K562 (cell line): ENCODE measurements at regions not wholly inside any gene's neighbourhood (a gene's known extent, or its start where the extent isn't known, plus 50 kb on each side); places are given as distances from the start of the nearest gene placed in this dataset.

Experiments used
- ATAC-seq: fragments of 200-7000 bp; cut with Tn5 transposase; 3 replicates; pipeline ENCODE4 v1.9.1; 2020; ENCODE audit warnings: moderate library complexity
- BruUV-seq: library from RNA; stranded (reverse); fragments of 400-500 nt; replicated peaks from 2 replicates; lab custom pipeline; 2021; lab: Mats Ljungman, UMichigan
- CTCF ChIA-PET: fragments of 300-600 bp; formaldehyde crosslinking; extraction: SDS; loops from one replicate; lab custom pipeline; 2021; ENCODE audit warnings: low intra/inter-chr PET ratio; lab: Yijun Ruan, JAX
- POLR2A ChIA-PET: fragments of 300-600, 350-650 bp; sonication (Branson Sonifier 250); formaldehyde crosslinking; extraction: SDS; loops from one replicate; lab custom pipeline; 2021; ENCODE audit warnings: antibody characterized with exemption, inconsistent platforms; lab: Yijun Ruan, JAX
- DNase-seq, 4 experiments: peaks; one replicate each; pipeline versions ENCODE4 v3.0.0 to v3.0.0-alpha.2; 2011 to 2018; ENCODE audit warnings: low spot score in 3 of 4, mixed read lengths in 3 of 4; ENCODE audit errors: extremely low read depth in 1 of 4
- FAIRE-seq: peaks from 2 replicates; lab custom pipeline; 2011; peaks lifted over from hg19 to GRCh38; lab: Jason Lieb, UNC
- H2AFZ ChIP-seq: 2 replicates; pipeline ENCODE4 v1.6.0; 2011; ENCODE audit warnings: low read depth, low read length, control low read depth, inconsistent platforms
- H3K27ac ChIP-seq: fragments of 200-600 bp; 3 replicates; pipeline ENCODE4 v1.8.0; 2011; ENCODE audit warnings: low read depth, mild to moderate bottlenecking, control low read depth, inconsistent platforms, low read length, moderate library complexity, mixed read lengths; ENCODE audit errors: extremely low read depth
- H3K27me3 ChIP-seq, 2 experiments: fragments of 300-600 bp in 1 of 2; 2 replicates in 1 of 2; 3 replicates in 1 of 2; pipeline versions ENCODE4 v1.6.0 to v1.8.0; 2011; ENCODE audit warnings: inconsistent platforms in 2 of 2, low read length in 2 of 2, mild to moderate bottlenecking in 1 of 2, mixed read lengths in 1 of 2, moderate library complexity in 1 of 2; ENCODE audit not compliant: control insufficient read depth in 2 of 2, insufficient read depth in 2 of 2
- H3K36me3 ChIP-seq: fragments of 300-600 bp; 3 replicates; pipeline ENCODE4 v1.8.0; 2011; ENCODE audit warnings: mild to moderate bottlenecking, low read length, inconsistent platforms; ENCODE audit not compliant: control insufficient read depth, insufficient read depth
- H3K4me1 ChIP-seq, 2 experiments: fragments of 200-600 bp in 1 of 2; replicated peaks in 1 of 2; 2 replicates in 1 of 2; 3 replicates in 1 of 2; pipeline versions ENCODE4 v1.5.1 to v1.8.0; 2011; ENCODE audit warnings: inconsistent platforms in 2 of 2, low read length in 2 of 2, mild to moderate bottlenecking in 1 of 2, mixed read lengths in 1 of 2, moderate library complexity in 1 of 2; ENCODE audit not compliant: control insufficient read depth in 2 of 2, insufficient read depth in 2 of 2
- H3K4me2 ChIP-seq: 2 replicates; pipeline ENCODE4 v1.6.1; 2011; ENCODE audit warnings: low read length, control low read depth, inconsistent platforms, mixed read lengths; ENCODE audit not compliant: insufficient read depth
- H3K4me3 ChIP-seq: fragments of 200-600 bp; sonication (generic), shearing (Covaris generic); 2 replicates; pipeline ENCODE4 v1.5.1; 2016; ENCODE audit warnings: control low read depth, inconsistent platforms
- H3K79me2 ChIP-seq: fragments of 200-600 bp; 3 replicates; pipeline ENCODE4 v1.8.0; 2011; ENCODE audit warnings: low read length, inconsistent platforms; ENCODE audit not compliant: control insufficient read depth, insufficient read depth
- H3K9ac ChIP-seq, 2 experiments: 2 replicates each; pipeline versions ENCODE4 v1.6.0 to v1.6.1; 2011; ENCODE audit warnings: low read depth in 2 of 2, low read length in 2 of 2, control low read depth in 1 of 2, inconsistent platforms in 1 of 2, mild to moderate bottlenecking in 1 of 2, mixed read lengths in 1 of 2; ENCODE audit not compliant: insufficient read depth in 1 of 2
- H3K9me1 ChIP-seq: one replicate; pipeline ENCODE4 v1.6.0; 2011; ENCODE audit warnings: inconsistent platforms, mild to moderate bottlenecking, low read length, moderate library complexity; ENCODE audit not compliant: control insufficient read depth, insufficient read depth
- H3K9me3 ChIP-seq: replicated peaks from 2 replicates; pipeline ENCODE4 v1.5.1; 2011; ENCODE audit warnings: low read depth, low read length, inconsistent platforms; ENCODE audit not compliant: control insufficient read depth, insufficient read depth
- H4K20me1 ChIP-seq: replicated peaks from 2 replicates; pipeline ENCODE4 v1.6.1; 2011; ENCODE audit warnings: low read length, inconsistent platforms, mixed read lengths; ENCODE audit not compliant: control insufficient read depth, insufficient read depth
- BCOR ChIP-seq: fragments of 450-650 bp; IDR thresholded peaks from 2 replicates; pipeline ENCODE4 v1.6.1; 2016
- C11orf30 ChIP-seq: fragments of 450-650 bp; IDR thresholded peaks from 2 replicates; pipeline ENCODE4 v1.6.1; 2016; ENCODE audit warnings: low read depth, mild to moderate bottlenecking
- CBX2 ChIP-seq: fragments of 200-600 bp; sonication (generic); IDR thresholded peaks from one replicate; pipeline ENCODE4 v1.6.1; 2012; ENCODE audit warnings: mild to moderate bottlenecking, low read length, inconsistent platforms; ENCODE audit not compliant: insufficient read depth, poor library complexity, severe bottlenecking
- CHD1 ChIP-seq: fragments of 200-600 bp; sonication (generic); IDR thresholded peaks from one replicate; pipeline ENCODE4 v1.6.1; 2012; ENCODE audit warnings: mild to moderate bottlenecking, moderate library complexity, low read length, inconsistent platforms
- CREBBP ChIP-seq: IDR thresholded peaks from one replicate; pipeline ENCODE4 v1.6.1; 2012; ENCODE audit warnings: low read depth, mild to moderate bottlenecking, control low read depth, inconsistent platforms, low read length
- MLLT1 ChIP-seq, 2 experiments: fragments of 450-650 bp; IDR thresholded peaks; 2 replicates each; pipeline ENCODE4 v1.6.1; 2016
- NR4A1 ChIP-seq, 2 experiments: fragments of 250-450 bp in 1 of 2; fragments of 450-650 bp in 1 of 2; sonication (Bioruptor Pico) in 1 of 2; IDR thresholded peaks; 2 replicates each; pipeline versions ENCODE4 v1.4.0 to v1.6.1; 2016 to 2020; ENCODE audit warnings: mild to moderate bottlenecking in 2 of 2, missing compliant biosample characterization in 1 of 2, missing genetic modification characterization in 1 of 2, moderate library complexity in 1 of 2
- RFX5 ChIP-seq: IDR thresholded peaks from 2 replicates; pipeline ENCODE4 v1.6.1; 2011; ENCODE audit warnings: low read depth, mild to moderate bottlenecking, improper control_type of control experiment, low read length
- ZFP36 ChIP-seq: fragments of 150-350 bp; IDR thresholded peaks from 2 replicates; pipeline ENCODE4 v1.6.1; 2018; ENCODE audit warnings: low read length, low read depth; ENCODE audit not compliant: partially characterized antibody
- ZNF212 ChIP-seq: fragments of 450-650 bp; formaldehyde crosslinking; IDR thresholded peaks from 2 replicates; pipeline ENCODE4 v1.4.0; 2020; ENCODE audit warnings: mild to moderate bottlenecking
- ZNF324 ChIP-seq: fragments of 250-450 bp; sonication (Bioruptor Pico); IDR thresholded peaks from 2 replicates; pipeline ENCODE4 v1.4.0; 2020; ENCODE audit warnings: mild to moderate bottlenecking
- ZNF655 ChIP-seq: fragments of 250-450 bp; sonication (Bioruptor Pico); IDR thresholded peaks from 2 replicates; pipeline ENCODE4 v1.5.0; 2021
- ZNF699 ChIP-seq: fragments of 250-450 bp; sonication (Bioruptor Pico); IDR thresholded peaks from 2 replicates; pipeline ENCODE4 v1.8.0; 2021; ENCODE audit warnings: mild to moderate bottlenecking, moderate library complexity; ENCODE audit not compliant: insufficient replicate concordance
- WGBS: fragments of 100-300 bp; shearing (Covaris generic); methylation state at CpG from one replicate; pipeline ENCODE4 v1.1.6; 2016; ENCODE audit warnings: low coverage, mixed read lengths; ENCODE audit not compliant: insufficient coverage; ENCODE audit errors: missing lambda C conversion rate; 5-methylcytosine and 5-hydroxymethylcytosine counted together
- in situ Hi-C: fragments of 300-500 bp; cut with MboI; formaldehyde crosslinking; loops from 4 replicates; pipeline ENCODE4 v1.15.0; 2018; ENCODE audit warnings: inconsistent platforms, mixed read lengths
- intact Hi-C: fragments of 100-400 bp; cut with micrococcal nuclease; formaldehyde crosslinking; loops from 2 replicates; pipeline ENCODE4 v1.14.2; 2022
- TF ChIP-seq, protein P1 (sequence below): fragments of 450-650 bp; IDR thresholded peaks from 2 replicates; pipeline ENCODE4 v1.7.0; 2016; ENCODE audit warnings: borderline replicate concordance
- TF ChIP-seq, protein P2 (sequence below): sonication (generic); formaldehyde crosslinking; IDR thresholded peaks from 2 replicates; pipeline ENCODE4 v1.8.0; 2023; ENCODE audit warnings: mild to moderate bottlenecking, missing genetic modification reagents
- TF ChIP-seq, protein P3 (sequence below): fragments of 450-650 bp; formaldehyde crosslinking; IDR thresholded peaks from 2 replicates; pipeline ENCODE4 v1.4.0; 2020; ENCODE audit warnings: mild to moderate bottlenecking, moderate library complexity

DNA sequence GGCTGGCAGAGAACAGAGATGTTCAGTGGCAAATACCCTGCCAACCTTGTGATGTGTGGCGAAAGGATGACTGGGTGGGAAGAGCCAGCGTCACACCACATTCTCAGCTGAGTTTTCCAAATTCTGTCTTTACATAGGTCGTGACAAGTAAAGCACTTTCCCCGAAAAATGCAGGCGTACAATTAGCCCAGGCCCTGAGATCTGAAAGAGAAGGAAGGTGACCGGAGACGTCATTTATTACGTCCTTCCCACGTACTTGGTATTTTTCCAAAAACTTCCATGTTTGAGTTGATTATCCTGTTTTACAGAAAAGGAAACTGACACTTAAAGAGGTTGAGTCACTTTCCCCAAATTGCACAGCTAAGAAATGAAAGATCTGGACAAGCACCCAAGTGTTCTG, 413.3 kb downstream of the PRDM2 start:
- H3K36me3 ChIP-seq = no peaks in the 10 kb centered on the region
- FAIRE-seq = no peak
- H3K4me1 ChIP-seq = no peaks in the 10 kb centered on the region
- in situ Hi-C loops (loop anchor here (10.0 to 25.0 kb wide), 2 partner anchors 749 to 932 kb away; no protein-coding TSS in a partner anchor), intact Hi-C loops (loop anchor here (5.0 to 10.0 kb wide), 2 partner anchors 622 to 934 kb away; no protein-coding TSS in a partner anchor)
- no peaks in the 10 kb centered on the region for H3K9me1 ChIP-seq
- H3K27me3 ChIP-seq = no peaks in the 10 kb centered on the region
- no peaks in the 10 kb centered on the region for H3K79me2 ChIP-seq
- no peaks in the 10 kb centered on the region; the same call in 1 of the 2 replicates for H4K20me1 ChIP-seq
- no peak overlapping the region for H2AFZ ChIP-seq
- no TSS peak for BruUV-seq
- CTCF ChIA-PET = interaction anchor here (0.6 to 2.0 kb wide), 2 partner anchors 664 to 934 kb away, joined by 3 to 11 read pairs; no protein-coding TSS in a partner anchor
- no peak for DNase-seq
- POLR2A ChIA-PET = no interaction called here
- H3K27ac ChIP-seq = no peak overlapping the region
- no peak overlapping the region for H3K4me2 ChIP-seq
- WGBS = 0% methylated on average over 9 of the region's 9 CpGs
- no peak overlapping the region for H3K9ac ChIP-seq
- no peak for ATAC-seq
- no peaks in the 10 kb centered on the region for H3K9me3 ChIP-seq
- no peak overlapping the region for H3K4me3 ChIP-seq
- TF ChIP-seq, protein P1, sequence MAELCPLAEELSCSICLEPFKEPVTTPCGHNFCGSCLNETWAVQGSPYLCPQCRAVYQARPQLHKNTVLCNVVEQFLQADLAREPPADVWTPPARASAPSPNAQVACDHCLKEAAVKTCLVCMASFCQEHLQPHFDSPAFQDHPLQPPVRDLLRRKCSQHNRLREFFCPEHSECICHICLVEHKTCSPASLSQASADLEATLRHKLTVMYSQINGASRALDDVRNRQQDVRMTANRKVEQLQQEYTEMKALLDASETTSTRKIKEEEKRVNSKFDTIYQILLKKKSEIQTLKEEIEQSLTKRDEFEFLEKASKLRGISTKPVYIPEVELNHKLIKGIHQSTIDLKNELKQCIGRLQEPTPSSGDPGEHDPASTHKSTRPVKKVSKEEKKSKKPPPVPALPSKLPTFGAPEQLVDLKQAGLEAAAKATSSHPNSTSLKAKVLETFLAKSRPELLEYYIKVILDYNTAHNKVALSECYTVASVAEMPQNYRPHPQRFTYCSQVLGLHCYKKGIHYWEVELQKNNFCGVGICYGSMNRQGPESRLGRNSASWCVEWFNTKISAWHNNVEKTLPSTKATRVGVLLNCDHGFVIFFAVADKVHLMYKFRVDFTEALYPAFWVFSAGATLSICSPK = no peak
- TF ChIP-seq MLLT1 (IDR thresholded peaks at IDR 0.05) (no peak), C11orf30 (no peak), CBX2 (no peak), ZFP36 (no peak), BCOR (no peak), NR4A1 (CRISPR knock-in tag; IDR thresholded peaks at IDR 0.05) (no peak), NR4A1 (tag; IDR thresholded peaks at IDR 0.05) (no peak), ZNF699 (CRISPR knock-in tag) (no peak), CREBBP (no peak), ZNF655 (no peak), CHD1 (no peak), ZNF212 (CRISPR knock-in tag) (no peak), ZNF324 (no peak), RFX5 (no peak)
- TF ChIP-seq, protein P2, sequence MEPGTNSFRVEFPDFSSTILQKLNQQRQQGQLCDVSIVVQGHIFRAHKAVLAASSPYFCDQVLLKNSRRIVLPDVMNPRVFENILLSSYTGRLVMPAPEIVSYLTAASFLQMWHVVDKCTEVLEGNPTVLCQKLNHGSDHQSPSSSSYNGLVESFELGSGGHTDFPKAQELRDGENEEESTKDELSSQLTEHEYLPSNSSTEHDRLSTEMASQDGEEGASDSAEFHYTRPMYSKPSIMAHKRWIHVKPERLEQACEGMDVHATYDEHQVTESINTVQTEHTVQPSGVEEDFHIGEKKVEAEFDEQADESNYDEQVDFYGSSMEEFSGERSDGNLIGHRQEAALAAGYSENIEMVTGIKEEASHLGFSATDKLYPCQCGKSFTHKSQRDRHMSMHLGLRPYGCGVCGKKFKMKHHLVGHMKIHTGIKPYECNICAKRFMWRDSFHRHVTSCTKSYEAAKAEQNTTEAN = no peak
- TF ChIP-seq, protein P3, sequence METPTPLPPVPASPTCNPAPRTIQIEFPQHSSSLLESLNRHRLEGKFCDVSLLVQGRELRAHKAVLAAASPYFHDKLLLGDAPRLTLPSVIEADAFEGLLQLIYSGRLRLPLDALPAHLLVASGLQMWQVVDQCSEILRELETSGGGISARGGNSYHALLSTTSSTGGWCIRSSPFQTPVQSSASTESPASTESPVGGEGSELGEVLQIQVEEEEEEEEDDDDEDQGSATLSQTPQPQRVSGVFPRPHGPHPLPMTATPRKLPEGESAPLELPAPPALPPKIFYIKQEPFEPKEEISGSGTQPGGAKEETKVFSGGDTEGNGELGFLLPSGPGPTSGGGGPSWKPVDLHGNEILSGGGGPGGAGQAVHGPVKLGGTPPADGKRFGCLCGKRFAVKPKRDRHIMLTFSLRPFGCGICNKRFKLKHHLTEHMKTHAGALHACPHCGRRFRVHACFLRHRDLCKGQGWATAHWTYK (CRISPR knock-in tag) = no peak
